HG02885 (cell line): ENCODE measurements at regions not wholly inside any gene's neighbourhood (a gene's known extent, or its start where the extent isn't known, plus 50 kb on each side); places are given as distances from the start of the nearest gene placed in this dataset.
"Not testable (repeated sequence)": the region's sequence is repeated elsewhere in the genome, so short reads cannot be mapped to it uniquely, and the experiment has no call there.

ENCODE experiments used
- ATAC-seq: cut with Tn5 transposase; IDR thresholded peaks from one replicate; pipeline ENCODE4 v1.9.1; 2021; ENCODE audit warnings: mild to moderate bottlenecking; ENCODE audit not compliant: unreplicated experiment, poor library complexity

GRCh38 chr16:65728167-65728566 lies 606.3 kb upstream of the CDH11 start:
- no peak for ATAC-seq

DNA sequence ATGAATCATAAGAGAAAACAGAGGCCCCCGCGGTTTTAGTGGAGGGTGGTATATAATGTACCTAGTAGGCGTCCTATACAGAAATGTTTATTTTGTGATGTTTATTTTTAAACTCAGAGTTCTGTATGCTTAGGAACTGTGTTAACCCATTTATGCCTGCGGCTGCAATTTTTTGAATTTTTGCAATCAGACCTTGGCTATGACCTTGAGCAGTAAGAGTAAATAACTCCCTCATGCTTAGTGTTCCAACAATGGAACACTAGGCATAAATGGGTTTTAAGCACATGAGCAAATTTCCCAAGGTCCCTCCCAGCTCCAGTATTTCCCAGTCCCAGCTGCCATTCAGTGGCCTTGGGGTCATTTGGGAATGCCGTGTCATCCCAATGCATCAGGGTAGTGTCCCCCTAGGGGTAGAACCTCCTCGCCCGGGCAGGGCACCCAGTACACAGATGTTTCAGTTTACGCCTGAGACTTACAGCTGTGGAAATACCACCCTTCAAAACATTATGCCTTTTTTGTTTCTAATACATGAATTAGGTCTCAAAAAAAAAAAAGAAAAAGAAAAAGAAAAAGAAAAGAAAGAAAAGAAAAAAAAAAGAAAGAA lies 605.8 kb upstream of the CDH11 start:
- no peak for ATAC-seq

DNA sequence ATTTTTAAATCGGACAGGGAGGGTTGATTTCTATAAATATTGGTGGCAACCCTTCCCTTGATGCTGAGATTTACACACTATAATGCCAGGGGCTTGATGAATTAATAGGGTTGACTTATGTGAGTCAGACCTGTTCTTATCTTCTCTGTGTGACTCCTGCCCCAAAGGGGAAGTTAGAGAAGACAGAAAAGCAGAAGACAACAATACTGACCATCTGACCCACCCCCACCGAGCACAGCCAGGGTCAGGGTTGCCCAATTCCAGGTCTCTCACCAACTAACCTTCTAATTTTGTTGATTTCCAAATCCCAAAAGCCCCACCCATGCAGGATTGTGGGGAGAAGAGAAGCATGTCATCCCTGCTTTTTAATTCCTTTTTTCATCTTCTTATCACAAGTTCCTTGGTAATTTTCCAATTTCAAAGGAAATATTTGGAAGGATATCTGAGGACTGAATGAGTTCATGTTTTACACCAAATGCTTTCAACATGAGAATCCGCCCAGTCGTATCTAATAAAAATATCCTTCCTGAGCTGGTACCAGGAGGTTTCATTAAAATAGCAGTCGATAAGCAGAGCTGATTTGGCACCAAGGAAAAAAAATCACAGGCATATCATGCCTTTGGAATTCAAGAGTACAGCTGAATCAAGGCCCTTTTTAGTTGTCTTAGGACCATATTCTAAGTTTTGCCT lies 603.4 kb upstream of the CDH11 start:
- no peak for ATAC-seq

GRCh38 chr16:65722429-65722828 lies 600.6 kb upstream of the CDH11 start:
- ATAC-seq: no peak

DNA sequence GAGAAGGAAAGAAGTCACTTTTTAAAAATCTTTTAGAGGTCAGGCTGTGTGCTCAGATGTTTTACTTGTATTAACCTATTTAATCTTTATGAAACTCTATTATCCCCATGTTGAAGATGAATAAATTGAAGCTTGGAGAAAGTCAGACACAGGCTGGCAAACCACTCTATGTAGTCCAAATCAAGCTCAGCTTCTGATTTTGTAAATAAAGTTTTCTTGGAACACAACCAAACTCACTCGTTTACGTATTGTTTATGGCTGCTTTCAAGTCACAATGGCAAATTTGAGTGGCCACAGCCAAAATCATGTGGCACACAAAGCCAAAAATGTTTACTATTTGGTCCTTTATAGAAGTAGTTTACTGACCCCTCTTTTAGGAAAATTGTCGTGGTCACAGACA lies 596.0 kb upstream of the CDH11 start:
- no peak for ATAC-seq

- ATAC-seq: no peak
These were observed 595.2 kb upstream of the CDH11 start for GRCh38 chr16:65716737-65717700.

- no peak for ATAC-seq
These were observed 591.4 kb upstream of the CDH11 start for GRCh38 chr16:65713181-65713808.

DNA sequence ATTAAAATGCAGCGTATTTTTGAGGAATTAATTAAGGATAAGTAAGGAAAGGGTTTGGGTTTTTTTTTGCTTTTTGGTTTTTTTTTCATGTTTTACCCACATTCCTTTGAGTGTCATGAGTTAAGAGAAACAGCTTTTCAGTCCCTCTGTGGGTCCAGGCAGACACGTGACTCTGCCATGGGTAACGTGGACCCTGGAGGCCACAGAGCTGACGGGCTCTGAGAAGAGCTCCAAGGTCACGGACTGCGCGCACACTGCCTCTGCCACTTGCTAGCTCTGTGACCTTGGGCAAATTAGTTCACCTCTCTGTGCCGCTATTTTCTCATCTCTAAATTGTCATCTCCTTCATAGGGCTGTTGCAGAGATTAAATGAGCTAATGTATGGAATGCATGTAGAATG lies 588.2 kb upstream of the CDH11 start:
- no peak for ATAC-seq

GRCh38 chr16:65704866-65705265 lies 583.0 kb upstream of the CDH11 start:
- ATAC-seq: no peak

- no peak for ATAC-seq
These were observed 581.0 kb upstream of the CDH11 start for GRCh38 chr16:65702707-65703402.

DNA sequence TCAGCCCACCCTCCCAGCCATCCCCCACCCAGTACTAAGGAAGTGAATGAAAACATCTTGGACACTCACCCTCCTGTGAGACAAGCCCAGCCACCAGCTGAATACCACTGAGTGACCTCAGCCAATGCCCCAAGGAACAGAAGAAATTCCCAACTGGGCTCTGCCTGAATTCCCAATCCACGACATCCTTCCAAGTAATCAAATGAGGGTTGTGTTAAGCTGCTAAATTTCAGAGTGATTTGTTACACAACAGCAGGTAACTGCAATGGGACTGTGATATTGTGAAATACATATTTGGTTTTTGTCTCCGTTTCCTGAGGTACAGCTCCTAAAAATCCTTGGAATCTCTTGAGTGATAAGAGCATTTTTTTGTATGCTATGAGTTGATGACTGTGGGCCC lies 578.7 kb upstream of the CDH11 start:
- ATAC-seq: no peak

- no peak for ATAC-seq
These were observed 577.0 kb upstream of the CDH11 start for GRCh38 chr16:65698791-65699321.

- no peak for ATAC-seq
These were observed 575.7 kb upstream of the CDH11 start for GRCh38 chr16:65697521-65697920.

- ATAC-seq: no peak
These were observed 575.2 kb upstream of the CDH11 start for GRCh38 chr16:65697065-65697464.

- ATAC-seq: not testable (repeated sequence)
These were observed 570.0 kb upstream of the CDH11 start for GRCh38 chr16:65691846-65692245.

GRCh38 chr16:65689726-65690125 lies 567.9 kb upstream of the CDH11 start:
- no peak for ATAC-seq

DNA sequence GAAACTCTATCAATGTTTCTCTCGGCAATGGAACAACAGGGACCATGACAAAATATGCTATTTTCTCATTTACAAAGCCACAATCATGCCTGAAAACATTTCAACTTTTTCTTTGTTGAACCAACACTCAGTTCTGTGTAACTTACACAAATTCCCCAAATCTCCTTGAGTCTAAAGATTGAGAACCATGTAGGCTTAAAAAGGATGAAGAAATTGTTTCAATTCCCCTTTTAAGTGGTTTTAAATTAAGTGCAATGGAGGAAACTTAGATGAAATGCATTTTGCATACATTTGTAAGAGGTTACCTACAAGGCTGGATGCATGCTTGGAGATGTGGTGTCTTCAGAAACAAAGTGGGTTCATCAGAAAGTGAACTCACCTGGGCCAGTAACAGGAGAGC lies 566.4 kb upstream of the CDH11 start:
- no peak for ATAC-seq

DNA sequence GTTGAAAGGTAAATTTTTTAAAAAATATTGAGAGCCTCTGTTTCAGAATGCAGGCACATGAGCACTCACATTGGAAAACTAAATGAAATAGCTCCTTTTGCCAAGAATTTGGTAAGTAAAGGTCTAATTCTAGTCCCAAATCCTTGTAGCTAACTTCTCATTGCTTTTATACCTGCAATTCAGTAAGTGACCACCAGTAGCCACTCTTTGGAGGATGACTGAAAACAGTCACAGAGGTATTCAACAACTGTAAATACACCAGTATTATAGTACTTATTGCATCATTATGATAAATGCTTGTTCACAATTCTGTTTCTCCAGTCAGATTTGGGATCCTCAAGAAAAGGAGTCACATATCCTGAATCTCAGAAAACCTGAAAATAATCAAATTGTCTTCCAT lies 562.4 kb upstream of the CDH11 start:
- ATAC-seq: no peak

DNA sequence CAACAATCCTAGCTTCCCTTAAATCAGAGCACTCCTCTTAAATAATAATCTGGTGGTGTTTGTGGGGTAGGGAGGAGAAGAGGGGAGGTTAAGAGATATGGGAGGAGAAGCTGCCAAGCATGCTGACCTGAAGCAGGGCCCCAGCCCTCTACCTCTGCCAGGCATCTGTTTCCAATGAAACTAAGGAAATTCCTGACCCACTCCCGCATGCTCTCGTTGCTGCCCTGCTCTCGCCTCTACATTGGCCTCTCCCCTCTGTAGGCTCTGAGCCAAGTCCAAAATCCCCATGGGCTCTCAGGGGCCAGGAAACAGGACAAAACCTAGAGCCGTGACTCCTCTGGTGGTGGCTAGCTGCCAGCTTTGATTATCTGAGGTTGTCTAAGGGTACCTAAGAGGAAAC lies 559.5 kb upstream of the CDH11 start:
- no peak for ATAC-seq

- ATAC-seq: no peak
These were observed 557.9 kb upstream of the CDH11 start for GRCh38 chr16:65679785-65680184.
